ENCODE measurements at regions not wholly inside any gene's neighbourhood (a gene's known extent, or its start where the extent isn't known, plus 50 kb on each side); places are given as distances from the start of the nearest gene placed in this dataset.

DNA sequence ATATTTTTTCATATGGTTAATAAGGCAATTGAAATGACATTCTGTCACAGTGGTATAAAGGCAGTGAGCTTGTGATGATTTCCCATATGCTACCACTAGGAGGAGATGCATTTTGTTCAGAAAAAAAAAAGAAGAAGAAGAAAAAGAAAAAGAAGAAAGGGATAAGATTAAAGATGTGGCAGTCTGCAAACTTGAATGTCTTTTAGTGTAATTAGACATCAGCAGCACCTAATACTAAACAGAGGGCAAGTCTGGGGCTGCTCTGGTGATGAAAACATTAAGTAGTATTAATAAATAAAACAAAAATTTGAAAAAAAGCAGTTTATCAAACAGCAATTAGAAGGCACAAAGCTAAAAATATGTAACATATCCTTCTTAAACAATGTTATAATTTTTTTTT lies 95.4 kb upstream of the DEFB112 start:
- TF ChIP-seq, protein P1, sequence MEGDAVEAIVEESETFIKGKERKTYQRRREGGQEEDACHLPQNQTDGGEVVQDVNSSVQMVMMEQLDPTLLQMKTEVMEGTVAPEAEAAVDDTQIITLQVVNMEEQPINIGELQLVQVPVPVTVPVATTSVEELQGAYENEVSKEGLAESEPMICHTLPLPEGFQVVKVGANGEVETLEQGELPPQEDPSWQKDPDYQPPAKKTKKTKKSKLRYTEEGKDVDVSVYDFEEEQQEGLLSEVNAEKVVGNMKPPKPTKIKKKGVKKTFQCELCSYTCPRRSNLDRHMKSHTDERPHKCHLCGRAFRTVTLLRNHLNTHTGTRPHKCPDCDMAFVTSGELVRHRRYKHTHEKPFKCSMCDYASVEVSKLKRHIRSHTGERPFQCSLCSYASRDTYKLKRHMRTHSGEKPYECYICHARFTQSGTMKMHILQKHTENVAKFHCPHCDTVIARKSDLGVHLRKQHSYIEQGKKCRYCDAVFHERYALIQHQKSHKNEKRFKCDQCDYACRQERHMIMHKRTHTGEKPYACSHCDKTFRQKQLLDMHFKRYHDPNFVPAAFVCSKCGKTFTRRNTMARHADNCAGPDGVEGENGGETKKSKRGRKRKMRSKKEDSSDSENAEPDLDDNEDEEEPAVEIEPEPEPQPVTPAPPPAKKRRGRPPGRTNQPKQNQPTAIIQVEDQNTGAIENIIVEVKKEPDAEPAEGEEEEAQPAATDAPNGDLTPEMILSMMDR (IDR thresholded peaks at IDR 0.05), result peak in 1 of 6 experiments; percentile 30
- TF ChIP-seq POLR2A (IDR thresholded peaks at IDR 0.05), result no peak

Data from esophagus squamous epithelium (tissue), 4 donors.